GM23248 (cell line): ENCODE measurements at regions not wholly inside any gene's neighbourhood (a gene's known extent, or its start where the extent isn't known, plus 50 kb on each side); places are given as distances from the start of the nearest gene placed in this dataset. TPM values are rescaled to one million over a fixed set of nuclear protein-coding genes. Genes with fewer than 3 reads are reported as not detected.

Experiments used
- DNase-seq: peaks from one replicate; pipeline ENCODE4 v3.0.0-alpha.2; 2015
- H2AFZ ChIP-seq: fragments of 200-600 bp; sonication (generic); 2 replicates; pipeline ENCODE4 v1.6.1; 2016; ENCODE audit warnings: antibody characterized with exemption
- H3F3A ChIP-seq: fragments of 200-600 bp; sonication (generic); 2 replicates; pipeline ENCODE4 v1.6.1; 2016; ENCODE audit warnings: mild to moderate bottlenecking, antibody characterized with exemption, mixed run types; ENCODE audit not compliant: insufficient read depth
- H3K27ac ChIP-seq: fragments of 200-600 bp; sonication (generic); 2 replicates; pipeline ENCODE4 v1.5.1; 2016; ENCODE audit warnings: mild to moderate bottlenecking
- H3K27me3 ChIP-seq: fragments of 200-600 bp; sonication (generic); replicated peaks from 2 replicates; pipeline ENCODE4 v1.6.1; 2016; ENCODE audit warnings: mild to moderate bottlenecking; ENCODE audit not compliant: insufficient read depth
- H3K36me3 ChIP-seq: fragments of 200-600 bp; sonication (generic); 2 replicates; pipeline ENCODE4 v1.6.1; 2016; ENCODE audit warnings: low read depth, mild to moderate bottlenecking
- H3K4me1 ChIP-seq: fragments of 200-600 bp; sonication (generic); 2 replicates; pipeline ENCODE4 v1.6.1; 2016; ENCODE audit warnings: mild to moderate bottlenecking; ENCODE audit not compliant: insufficient read depth
- H3K4me2 ChIP-seq: fragments of 200-600 bp; sonication (generic); one replicate; pipeline ENCODE4 v1.6.1; 2016; ENCODE audit warnings: mild to moderate bottlenecking; ENCODE audit not compliant: unreplicated experiment
- H3K4me3 ChIP-seq: fragments of 200-600 bp; sonication (generic); 2 replicates; pipeline ENCODE4 v1.5.1; 2016; ENCODE audit warnings: mild to moderate bottlenecking
- H3K79me2 ChIP-seq: fragments of 200-600 bp; sonication (generic); 2 replicates; pipeline ENCODE4 v1.6.1; 2016; ENCODE audit warnings: mild to moderate bottlenecking; ENCODE audit not compliant: insufficient read depth
- H3K9ac ChIP-seq: fragments of 200-600 bp; sonication (generic); 2 replicates; pipeline ENCODE4 v1.6.1; 2016; ENCODE audit warnings: mild to moderate bottlenecking
- H3K9me2 ChIP-seq: fragments of 200-600 bp; sonication (generic); 2 replicates; pipeline ENCODE4 v1.6.1; 2016; ENCODE audit warnings: mixed run types, mild to moderate bottlenecking, moderate library complexity; ENCODE audit not compliant: insufficient read depth
- H3K9me3 ChIP-seq: fragments of 200-600 bp; sonication (generic); one replicate; pipeline ENCODE4 v1.6.1; 2017; ENCODE audit warnings: low read depth
- H4K20me1 ChIP-seq: fragments of 200-600 bp; sonication (generic); 2 replicates; pipeline ENCODE4 v1.6.0; 2016; ENCODE audit not compliant: insufficient read depth
- EZH2 ChIP-seq: fragments of 200-600 bp; sonication (generic); IDR thresholded peaks from 2 replicates; pipeline ENCODE4 v1.6.1; 2018; ENCODE audit warnings: antibody characterized with exemption, mild to moderate bottlenecking; ENCODE audit not compliant: insufficient read depth, poor library complexity, severe bottlenecking
- EZH2phosphoT487 ChIP-seq: fragments of 200-600 bp; sonication (generic); IDR thresholded peaks from 2 replicates; pipeline ENCODE4 v1.6.1; 2018; ENCODE audit warnings: antibody characterized with exemption, moderate library complexity, mild to moderate bottlenecking, low read depth; ENCODE audit not compliant: insufficient read depth
- WGBS, 2 experiments: methylation state at CpG; one replicate each; pipeline ENCODE4 v1.1.6; 2015 to 2017; ENCODE audit warnings: low lambda C conversion rate in 2 of 2, low coverage in 1 of 2; ENCODE audit errors: missing lambda C conversion rate in 2 of 2; 5-methylcytosine and 5-hydroxymethylcytosine counted together
- in situ Hi-C: fragments of 300-500 bp; cut with MboI; formaldehyde crosslinking; loops from 2 replicates; pipeline ENCODE4 v1.15.0; 2020
- small RNA-seq: library from RNA; depleted of rRNA; stranded (forward); fragments of <200 nt; gene quantifications from one replicate; pipeline ENCODE3, GENCODE V24; 2014; ENCODE audit warnings: low read depth, low replicate concordance

- Histone ChIP-seq H3K4me2 (no peak overlapping the region), H3K4me3 (no peak overlapping the region), H3K9me3 (no peaks in the 10 kb centered on the region), H3K36me3 (no peaks in the 10 kb centered on the region), H3K9ac (no peak overlapping the region), H3K27ac (no peak overlapping the region), H3K9me2 (no peaks in the 10 kb centered on the region), H2AFZ (no peak overlapping the region), H4K20me1 (no peaks in the 10 kb centered on the region), H3K79me2 (no peaks in the 10 kb centered on the region), H3F3A (no peaks in the 10 kb centered on the region), H3K27me3 (peaks cover 60% of the 10 kb centered on the region), H3K4me1 (no peaks in the 10 kb centered on the region)
- in situ Hi-C loops: no loop called here
- 37 to 41% methylated on average over 2 of the region's 2 CpGs for WGBS, 2 experiments
- TF ChIP-seq EZH2phosphoT487 (no peak), EZH2 (no peak)
- no peak for DNase-seq
Observed at GRCh38 chr1:90107990-90108389, 113.1 kb downstream of the ZNF326 start.

- H3K79me2 ChIP-seq: no peaks in the 10 kb centered on the region
- H2AFZ ChIP-seq: no peak overlapping the region
- 22 to 31% methylated on average over 4 of the region's 4 CpGs for WGBS, 2 experiments
- no peak overlapping the region for H3K4me3 ChIP-seq
- no peak for DNase-seq
- in situ Hi-C loops: no loop called here
- H4K20me1 ChIP-seq: no peaks in the 10 kb centered on the region
- no peak overlapping the region for H3K4me2 ChIP-seq
- peaks cover 53% of the 10 kb centered on the region for H3K27me3 ChIP-seq
- H3F3A ChIP-seq: no peaks in the 10 kb centered on the region
- no peak overlapping the region for H3K9ac ChIP-seq
- no peaks in the 10 kb centered on the region for H3K9me2 ChIP-seq
- TF ChIP-seq EZH2 (no peak), EZH2phosphoT487 (no peak)
- no peak overlapping the region for H3K27ac ChIP-seq
- H3K4me1 ChIP-seq: no peaks in the 10 kb centered on the region
- no peaks in the 10 kb centered on the region for H3K36me3 ChIP-seq
- H3K9me3 ChIP-seq: no peaks in the 10 kb centered on the region
Observed at GRCh38 chr1:90106311-90106710, 111.4 kb downstream of the ZNF326 start.

GRCh38 chr1:90104941-90105538, 110.1 kb downstream of the ZNF326 start:
- no peak for TF ChIP-seq EZH2phosphoT487
- no peak for TF ChIP-seq EZH2
- Histone ChIP-seq H3K4me3 (no peak overlapping the region), H4K20me1 (no peaks in the 10 kb centered on the region), H3K36me3 (no peaks in the 10 kb centered on the region), H3K27ac (no peak overlapping the region), H3K79me2 (no peaks in the 10 kb centered on the region), H3K4me2 (no peak overlapping the region), H3K9me3 (no peaks in the 10 kb centered on the region), H2AFZ (no peak overlapping the region), H3K27me3 (peaks cover 44% of the 10 kb centered on the region), H3K4me1 (no peaks in the 10 kb centered on the region), H3F3A (no peaks in the 10 kb centered on the region), H3K9ac (no peak overlapping the region), H3K9me2 (no peaks in the 10 kb centered on the region)
- no peak for DNase-seq
- in situ Hi-C loops: no loop called here
- WGBS, 2 experiments: 16% methylated on average over 15 of the region's 15 CpGs

GRCh38 chr1:90100566-90100965, 105.7 kb downstream of the ZNF326 start:
- peak; percentile 33 for DNase-seq
- H3K4me2 ChIP-seq: no peak overlapping the region
- no peak overlapping the region for H3K27ac ChIP-seq
- H3K36me3 ChIP-seq: no peaks in the 10 kb centered on the region
- H4K20me1 ChIP-seq: no peaks in the 10 kb centered on the region
- H3K9me3 ChIP-seq: no peaks in the 10 kb centered on the region
- H3K9me2 ChIP-seq: no peaks in the 10 kb centered on the region
- no peaks in the 10 kb centered on the region for H3K4me1 ChIP-seq
- TF ChIP-seq EZH2phosphoT487 (no peak), EZH2 (no peak)
- H2AFZ ChIP-seq: no peak overlapping the region
- H3F3A ChIP-seq: no peaks in the 10 kb centered on the region
- no peaks in the 10 kb centered on the region for H3K79me2 ChIP-seq
- H3K27me3 ChIP-seq: peaks cover 14% of the 10 kb centered on the region
- WGBS, 2 experiments: 49 to 56% methylated on average over 4 of the region's 4 CpGs
- no peak overlapping the region for H3K9ac ChIP-seq
- in situ Hi-C loops: no loop called here
- no peak overlapping the region for H3K4me3 ChIP-seq

GRCh38 chr1:90092441-90092840, 97.5 kb downstream of the ZNF326 start:
- DNase-seq: no peak
- Histone ChIP-seq H2AFZ (no peak overlapping the region), H3K9ac (no peak overlapping the region), H3K27ac (no peak overlapping the region), H3K4me1 (no peaks in the 10 kb centered on the region), H3K36me3 (no peaks in the 10 kb centered on the region), H3K4me2 (no peak overlapping the region), H3K27me3 (peaks cover 17% of the 10 kb centered on the region), H3K9me3 (no peaks in the 10 kb centered on the region), H3K4me3 (no peak overlapping the region), H4K20me1 (no peaks in the 10 kb centered on the region), H3K79me2 (no peaks in the 10 kb centered on the region), H3F3A (no peaks in the 10 kb centered on the region), H3K9me2 (no peaks in the 10 kb centered on the region)
- no peak for TF ChIP-seq EZH2phosphoT487
- WGBS, 2 experiments: 14 to 24% methylated on average over 3 of the region's 3 CpGs
- in situ Hi-C loops: no loop called here

Small RNA genes lying in the stretch of these regions (small RNA-seq; reads per million reads assigned to genes)
- gene RNU6-695P: not detected
